ENCODE measurements at regions not wholly inside any gene's neighbourhood (a gene's known extent, or its start where the extent isn't known, plus 50 kb on each side); places are given as distances from the start of the nearest gene placed in this dataset.
A peak's percentile ranks its signal among the peaks of the same experiment; 100 is the strongest.
"Not testable (repeated sequence)": the region's sequence is repeated elsewhere in the genome, so short reads cannot be mapped to it uniquely, and the experiment has no call there.

DNA sequence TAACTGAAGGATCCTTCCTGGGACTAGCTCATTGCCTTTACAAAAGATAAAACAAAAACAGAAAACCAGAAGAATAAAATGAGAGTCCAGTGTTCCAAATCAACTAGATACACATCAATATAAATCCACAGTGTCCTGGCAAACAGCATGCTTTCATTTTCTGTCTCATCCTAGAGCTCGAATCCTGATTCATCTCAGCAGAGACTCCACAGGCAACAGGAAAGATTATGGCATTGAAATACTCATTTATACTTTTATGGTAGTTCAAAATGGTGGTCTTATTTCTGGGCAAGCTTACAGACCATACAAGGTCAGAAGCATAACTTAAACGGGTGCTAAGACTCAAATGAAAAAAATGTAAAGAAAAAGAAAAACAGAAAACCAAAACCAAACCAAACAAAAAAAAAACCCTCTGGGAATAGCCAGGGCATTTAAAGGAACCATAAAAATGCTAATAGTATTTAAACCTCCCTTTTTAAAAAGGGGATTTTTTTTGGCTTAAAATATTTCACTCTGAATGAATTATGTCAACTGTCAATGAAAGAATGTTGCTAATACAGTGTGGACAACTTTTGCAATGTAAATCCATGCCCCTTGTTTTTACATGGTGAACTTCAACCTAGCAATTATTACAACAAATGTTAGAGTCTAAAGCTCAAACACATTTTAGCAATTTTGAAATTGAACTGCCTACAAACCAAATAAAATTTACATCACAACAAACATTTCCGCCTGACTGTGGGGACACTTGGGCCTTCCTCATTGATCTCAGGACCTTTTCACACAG is 57.9 kb downstream of the GPR101 start:
- no peak overlapping the region for H3K4me3 Mint-ChIP-seq
- H3K36me3 Mint-ChIP-seq (ENCODE audit: low read depth): no peaks in the 10 kb centered on the region
- no peaks in the 10 kb centered on the region for H3K27me3 Mint-ChIP-seq
- no peaks in the 10 kb centered on the region for H3K9me3 Mint-ChIP-seq
- H3K4me1 Mint-ChIP-seq: no peaks in the 10 kb centered on the region
- ATAC-seq (replicated peaks): no peak
- H3K27ac Mint-ChIP-seq: no peak overlapping the region

DNA sequence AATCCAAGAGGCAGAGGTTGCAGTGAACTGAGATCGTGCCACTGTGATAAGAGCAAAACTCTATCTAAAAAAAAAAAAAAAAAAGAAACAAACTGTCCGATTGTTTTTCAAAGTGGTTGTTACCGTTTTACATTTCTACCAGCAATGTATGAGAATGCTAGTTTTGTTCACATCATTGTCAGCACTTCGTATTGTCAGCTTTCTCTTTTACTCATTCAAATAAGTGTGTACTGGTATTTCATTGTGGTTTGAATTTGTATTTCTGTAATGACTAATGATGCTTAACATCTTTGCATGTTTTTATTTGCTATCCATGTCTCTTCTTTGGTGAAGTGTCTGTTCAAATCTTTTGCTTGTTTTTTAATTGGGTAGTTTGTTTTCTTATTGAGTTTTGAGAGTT is 65.8 kb downstream of the GPR101 start:
- no peaks in the 10 kb centered on the region for H3K36me3 Mint-ChIP-seq (ENCODE audit: low read depth)
- peak overlapping the region; percentile 43 for H3K27ac Mint-ChIP-seq
- peak; percentile 69 for ATAC-seq (replicated peaks)
- peaks cover 8% of the 10 kb centered on the region for H3K4me1 Mint-ChIP-seq
- H3K27me3 Mint-ChIP-seq: no peaks in the 10 kb centered on the region
- H3K4me3 Mint-ChIP-seq: no peak overlapping the region
- H3K9me3 Mint-ChIP-seq: no peaks in the 10 kb centered on the region

DNA sequence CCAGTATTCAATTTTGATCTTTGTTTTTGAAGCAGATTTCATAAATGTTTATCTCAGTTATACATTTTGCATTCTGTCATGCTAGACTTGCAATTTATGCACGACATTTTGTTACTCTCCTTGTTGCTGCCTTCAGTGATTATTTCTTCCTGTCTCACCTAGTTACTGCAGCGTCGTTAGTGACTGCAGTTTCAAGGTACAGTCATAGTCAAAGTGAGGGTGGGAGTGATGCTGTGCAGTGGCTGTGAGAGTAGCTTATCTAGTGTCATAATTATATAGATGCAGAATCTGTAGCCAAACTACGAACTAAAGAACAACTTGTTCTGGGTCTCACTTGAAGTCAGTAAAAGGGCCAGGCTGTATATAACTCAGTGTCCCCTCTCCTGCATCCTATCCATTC is 69.8 kb downstream of the GPR101 start:
- peak; percentile 92 for ATAC-seq (replicated peaks)
- H3K36me3 Mint-ChIP-seq (ENCODE audit: low read depth): no peaks in the 10 kb centered on the region
- no peak overlapping the region for H3K27ac Mint-ChIP-seq
- H3K9me3 Mint-ChIP-seq: no peaks in the 10 kb centered on the region
- no peak overlapping the region for H3K4me3 Mint-ChIP-seq
- H3K27me3 Mint-ChIP-seq: no peaks in the 10 kb centered on the region
- peaks cover 8% of the 10 kb centered on the region for H3K4me1 Mint-ChIP-seq

DNA sequence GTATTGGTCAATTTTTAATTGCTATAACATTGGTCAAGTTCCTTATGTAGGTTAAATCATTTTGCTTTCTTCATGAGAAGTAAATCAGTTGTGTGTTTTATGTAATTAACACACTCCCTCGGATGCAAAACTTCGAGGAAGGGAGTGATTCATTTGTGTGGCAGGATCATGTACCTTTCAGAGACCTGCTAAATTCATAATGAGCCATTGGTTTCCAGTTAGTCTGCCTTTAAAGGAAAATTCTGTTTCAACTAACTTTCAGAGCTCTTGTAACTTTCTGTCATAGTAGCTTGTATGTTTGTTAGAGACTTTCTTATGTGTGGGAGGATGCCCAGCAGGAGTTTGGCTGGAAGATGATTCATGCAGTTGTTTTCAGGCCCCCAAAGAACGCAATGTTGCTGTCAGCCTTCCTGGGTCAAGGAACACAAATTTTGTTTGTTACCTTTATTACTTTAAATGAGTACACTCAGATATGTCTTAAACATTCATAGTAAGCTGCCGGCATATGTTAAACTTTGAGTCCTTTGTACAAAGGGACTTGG is 72.1 kb downstream of the GPR101 start:
- H3K27ac Mint-ChIP-seq: no peak overlapping the region
- no peaks in the 10 kb centered on the region for H3K9me3 Mint-ChIP-seq

DNA sequence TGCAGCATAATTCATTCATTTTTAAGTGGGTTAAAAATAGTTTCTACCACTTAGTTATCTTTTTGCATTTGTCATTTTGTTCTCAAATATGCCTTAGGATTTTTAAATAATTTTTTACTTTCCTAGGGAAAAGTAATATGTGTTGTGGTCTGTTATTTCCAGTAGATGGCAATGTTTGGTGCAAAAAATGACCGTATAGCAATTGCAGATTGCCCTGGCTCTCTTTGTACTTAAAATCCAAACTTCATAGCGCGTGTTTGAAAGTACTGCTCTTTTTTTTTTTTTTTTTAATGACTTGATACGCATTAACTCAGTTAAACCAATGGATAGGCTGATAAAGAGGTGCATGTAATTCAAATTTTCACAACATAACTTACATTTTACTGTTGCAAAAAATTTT is 74.4 kb upstream of the RBMX start:
- Mint-ChIP-seq H3K9me3 (no peaks in the 10 kb centered on the region), H3K36me3 (ENCODE audit: low read depth) (no peaks in the 10 kb centered on the region)

More for the DNA sequence above, 72.1 kb downstream of the GPR101 start:
- ATAC-seq (replicated peaks): peak; percentile 70
- Mint-ChIP-seq H3K4me3 (no peak overlapping the region), H3K27me3 (no peaks in the 10 kb centered on the region), H3K36me3 (ENCODE audit: low read depth) (no peaks in the 10 kb centered on the region), H3K4me1 (peaks cover 8% of the 10 kb centered on the region)

DNA sequence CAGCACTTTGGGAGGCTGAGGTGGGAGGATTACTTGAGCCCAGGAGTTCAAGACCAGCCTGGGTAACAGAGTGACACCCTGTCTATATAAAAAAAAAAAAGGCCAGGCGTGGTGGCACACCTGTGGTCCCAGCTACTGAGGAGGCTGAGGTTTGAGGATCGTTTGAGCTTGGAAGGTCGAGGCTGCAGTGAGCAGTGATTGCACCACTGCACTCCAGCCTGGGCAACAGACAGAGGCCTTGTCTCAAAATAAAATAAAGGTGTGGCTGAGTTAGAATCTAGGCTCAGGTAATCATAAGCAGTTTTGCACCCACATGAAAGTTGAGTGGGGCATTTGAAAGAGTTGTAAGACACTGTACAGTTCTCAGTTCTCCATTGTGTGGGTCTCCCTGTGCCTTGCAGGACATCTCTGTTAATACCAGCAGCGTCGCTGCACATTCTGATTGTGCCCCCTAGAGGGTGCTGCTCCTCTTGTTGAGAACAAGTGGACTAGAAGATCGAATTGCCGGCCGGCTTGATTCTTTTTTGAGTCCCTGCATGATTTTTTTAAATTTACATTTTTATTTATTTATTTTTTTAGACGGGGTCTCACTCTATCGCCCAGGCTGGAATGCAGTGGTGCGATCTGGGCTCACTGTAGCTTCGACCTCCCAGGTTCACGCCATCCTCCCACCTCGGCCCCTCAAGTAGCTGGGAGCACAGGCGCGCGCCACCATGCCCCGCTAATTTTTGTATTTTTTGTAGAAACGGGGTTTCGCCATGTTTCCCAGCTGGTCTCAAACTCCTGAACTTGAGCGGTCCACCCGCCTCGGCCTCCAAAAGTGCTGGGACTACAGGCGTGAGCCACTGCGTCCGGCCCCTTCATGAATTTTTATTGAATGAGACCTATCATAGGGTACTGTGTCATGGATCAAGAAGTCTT is 73.6 kb upstream of the RBMX start:
- H3K4me3 Mint-ChIP-seq: no peak overlapping the region
- no peaks in the 10 kb centered on the region for H3K36me3 Mint-ChIP-seq (ENCODE audit: low read depth)
- no peaks in the 10 kb centered on the region for H3K27me3 Mint-ChIP-seq
- no peaks in the 10 kb centered on the region for H3K9me3 Mint-ChIP-seq
- H3K4me1 Mint-ChIP-seq: no peaks in the 10 kb centered on the region
- peak; percentile 77 for ATAC-seq (replicated peaks)
- no peak overlapping the region for H3K27ac Mint-ChIP-seq

More for the DNA sequence above, 74.4 kb upstream of the RBMX start:
- Mint-ChIP-seq H3K4me1 (no peaks in the 10 kb centered on the region), H3K4me3 (no peak overlapping the region), H3K27ac (no peak overlapping the region), H3K27me3 (no peaks in the 10 kb centered on the region)
- no peak for ATAC-seq (replicated peaks)

DNA sequence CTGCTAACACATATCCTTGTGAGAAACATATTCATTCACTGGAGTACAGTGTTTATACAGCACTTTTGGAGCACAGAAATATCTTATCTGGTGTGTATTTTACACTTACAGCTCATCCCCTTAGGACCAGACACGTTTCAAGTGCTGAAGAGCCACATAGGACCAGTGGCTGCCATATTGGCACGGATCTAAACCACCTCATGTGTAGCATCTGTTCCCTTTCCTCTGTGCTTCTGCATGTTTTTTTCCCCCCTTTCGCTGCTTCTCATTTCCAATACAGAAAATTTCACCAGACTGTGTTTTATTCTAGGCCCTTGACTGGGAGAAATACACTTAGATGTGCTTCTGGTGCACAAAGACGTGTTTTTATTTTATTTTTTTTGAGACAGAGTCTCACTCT is 69.7 kb upstream of the RBMX start:
- no peak for ATAC-seq (replicated peaks)
- Mint-ChIP-seq H3K4me3 (no peak overlapping the region), H3K4me1 (no peaks in the 10 kb centered on the region), H3K36me3 (ENCODE audit: low read depth) (no peaks in the 10 kb centered on the region), H3K27ac (no peak overlapping the region), H3K27me3 (no peaks in the 10 kb centered on the region), H3K9me3 (no peaks in the 10 kb centered on the region)

DNA sequence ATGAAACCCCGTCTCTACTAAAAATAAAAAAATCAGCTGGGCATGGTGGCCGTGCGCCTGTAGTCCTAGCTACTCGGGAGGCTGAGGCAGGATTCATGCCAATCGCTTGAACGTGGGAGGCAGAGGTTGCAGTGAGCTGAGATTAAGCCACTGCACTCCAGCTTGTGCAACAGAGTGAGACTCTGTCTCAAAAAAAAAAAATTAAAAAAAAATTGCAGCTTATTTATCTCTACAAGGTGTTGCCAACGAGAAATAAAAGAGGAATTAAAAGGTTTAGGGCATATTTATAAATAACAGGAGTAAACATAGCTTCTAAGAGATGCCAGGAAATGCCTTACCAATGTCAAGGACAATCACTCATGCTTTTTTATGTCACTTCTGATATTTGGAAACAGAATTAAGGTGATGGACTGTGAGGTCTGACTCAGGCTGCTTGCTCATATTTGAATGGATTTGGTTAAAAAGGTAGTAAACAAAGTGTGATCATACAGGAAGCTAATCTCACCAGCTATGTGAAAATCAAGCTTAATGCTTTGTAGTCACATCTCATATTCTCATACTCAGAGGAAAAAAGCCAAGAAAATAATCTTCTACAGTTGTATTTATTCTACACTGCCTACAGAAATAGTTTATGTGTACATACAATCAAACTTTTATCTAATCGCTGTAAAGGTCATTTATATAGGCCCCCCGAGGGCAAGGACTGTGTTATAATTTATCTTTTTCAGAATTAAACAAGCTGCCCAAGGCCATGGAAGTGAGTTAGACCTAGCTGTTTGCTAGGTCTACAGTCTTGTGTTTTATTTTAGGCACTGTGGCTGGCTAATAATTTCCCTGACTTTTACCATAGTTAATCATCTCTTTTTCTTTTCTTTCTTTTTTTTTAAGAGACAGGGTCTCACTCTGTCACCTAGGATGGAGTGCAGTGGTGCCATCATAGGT is 61.1 kb upstream of the RBMX start:
- Mint-ChIP-seq H3K4me1 (peaks cover 1% of the 10 kb centered on the region), H3K27me3 (no peaks in the 10 kb centered on the region), H3K27ac (no peak overlapping the region), H3K9me3 (no peaks in the 10 kb centered on the region), H3K4me3 (no peak overlapping the region), H3K36me3 (ENCODE audit: low read depth) (peaks cover 12% of the 10 kb centered on the region)
- peak; percentile 69 for ATAC-seq (replicated peaks)

DNA sequence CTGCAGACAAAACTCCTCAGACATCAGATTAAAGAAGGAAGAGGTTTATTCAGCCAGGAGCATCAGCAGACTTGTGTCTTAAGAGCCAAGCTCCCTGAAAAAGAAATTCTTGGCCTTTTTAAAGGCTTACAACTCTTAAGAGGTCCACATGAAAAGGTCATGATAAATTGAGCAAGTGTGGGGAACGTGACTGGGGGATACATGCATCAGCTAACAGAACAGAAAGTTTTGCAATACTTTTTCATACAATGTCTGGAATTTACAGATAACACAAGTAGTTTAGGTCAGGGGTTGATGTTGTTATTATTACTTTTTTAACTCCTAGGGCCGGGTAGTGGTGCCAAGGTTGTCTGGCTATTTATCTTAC is 55.6 kb upstream of the RBMX start:
- peaks cover 21% of the 10 kb centered on the region for H3K4me1 Mint-ChIP-seq
- no peaks in the 10 kb centered on the region for H3K9me3 Mint-ChIP-seq
- peak overlapping the region; percentile 93 for H3K27ac Mint-ChIP-seq
- no peaks in the 10 kb centered on the region for H3K36me3 Mint-ChIP-seq (ENCODE audit: low read depth)
- H3K27me3 Mint-ChIP-seq: no peaks in the 10 kb centered on the region
- no peak for ATAC-seq (replicated peaks)
- peak overlapping the region; percentile 82 for H3K4me3 Mint-ChIP-seq

DNA sequence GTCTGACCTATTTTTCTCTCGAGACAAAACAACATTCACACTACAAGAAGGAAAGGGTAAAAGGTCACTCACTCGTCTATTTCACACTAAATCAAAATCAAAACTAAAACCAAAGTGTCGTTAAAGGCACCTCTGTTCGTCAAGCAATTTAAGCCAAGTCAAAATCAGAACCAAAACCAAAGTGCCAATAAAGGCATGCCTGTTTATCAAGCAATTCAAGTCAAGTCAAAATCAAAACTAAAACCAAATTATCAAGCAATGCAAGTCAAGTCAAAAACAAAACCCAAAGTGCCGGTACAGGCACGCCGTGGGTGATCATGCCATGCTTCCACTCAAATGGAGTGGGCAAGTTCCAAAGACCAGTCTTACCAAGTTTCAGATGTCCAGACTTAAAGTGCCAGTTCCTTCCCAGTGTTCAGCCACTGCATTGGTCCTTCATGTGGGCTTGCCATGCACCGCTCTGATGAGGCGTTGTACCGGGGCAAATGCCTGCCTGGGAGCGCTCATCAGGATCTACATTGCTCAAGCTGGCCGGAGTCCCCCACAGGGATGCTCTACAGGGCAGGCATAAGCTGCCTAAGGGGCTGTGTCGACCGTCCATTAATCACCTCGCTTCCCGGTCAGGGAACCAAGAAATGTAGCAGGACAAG is 55.1 kb upstream of the RBMX start:
- peak overlapping the region; percentile 93 for H3K27ac Mint-ChIP-seq
- H3K9me3 Mint-ChIP-seq; H3K36me3 Mint-ChIP-seq (ENCODE audit: low read depth); H3K27me3 Mint-ChIP-seq: not testable (repeated sequence)
- peak; percentile 55 for ATAC-seq (replicated peaks)
- H3K4me1 Mint-ChIP-seq: peaks cover 21% of the 10 kb centered on the region
- peak overlapping the region; percentile 82 for H3K4me3 Mint-ChIP-seq

DNA sequence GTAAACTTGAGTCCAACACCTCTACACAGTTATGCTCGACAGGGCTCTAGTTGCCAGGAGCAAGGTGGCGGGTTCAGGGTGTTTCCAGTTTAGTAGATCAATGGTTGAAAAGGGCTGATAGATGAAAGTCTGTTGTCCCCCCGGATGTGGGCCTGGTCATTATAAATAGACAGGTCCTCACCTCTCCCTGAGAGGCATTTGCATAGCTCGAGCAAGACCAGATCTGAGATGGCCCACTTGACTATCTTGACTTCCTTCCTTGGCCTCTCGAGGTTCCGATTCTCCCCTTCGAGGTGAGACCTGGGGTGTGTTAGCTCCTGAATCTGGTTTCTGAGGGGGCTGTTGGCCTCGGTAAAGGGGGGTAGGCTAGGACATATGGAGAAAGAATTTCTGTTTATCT is 54.1 kb upstream of the RBMX start:
- peaks cover 21% of the 10 kb centered on the region for H3K4me1 Mint-ChIP-seq
- not testable (repeated sequence) for H3K36me3 Mint-ChIP-seq (ENCODE audit: low read depth); H3K9me3 Mint-ChIP-seq; H3K27me3 Mint-ChIP-seq; ATAC-seq (replicated peaks)
- peak overlapping the region; percentile 82 for H3K4me3 Mint-ChIP-seq
- H3K27ac Mint-ChIP-seq: peak overlapping the region; percentile 93

DNA sequence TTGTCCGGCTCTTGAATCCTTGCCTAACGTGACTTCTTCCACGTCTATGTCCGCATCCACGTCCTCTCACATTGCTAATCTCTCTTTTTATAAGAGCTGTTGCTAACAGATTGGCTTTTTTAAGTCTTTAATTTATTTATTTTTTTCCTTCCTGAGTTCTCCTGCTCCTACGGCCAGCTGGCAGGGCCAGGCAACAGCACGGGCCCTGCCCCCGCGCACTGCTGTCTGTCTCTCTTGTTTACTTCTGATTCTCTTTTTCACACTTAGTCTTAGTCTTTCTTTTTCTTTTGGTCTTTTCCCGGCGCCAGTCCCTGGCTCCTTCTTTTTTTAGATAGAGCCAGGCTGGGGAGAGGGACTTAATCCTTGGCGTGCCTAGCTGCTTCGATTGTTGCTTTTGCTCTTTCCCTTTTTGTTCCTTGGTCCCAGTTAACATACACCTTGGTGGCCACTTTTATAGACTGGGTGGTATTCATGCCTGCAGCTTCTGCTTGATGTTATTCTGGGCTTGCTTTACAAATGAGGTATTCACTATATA is 53.2 kb upstream of the RBMX start:
- H3K36me3 Mint-ChIP-seq (ENCODE audit: low read depth): no peaks in the 10 kb centered on the region
- peak overlapping the region; percentile 50 for H3K27ac Mint-ChIP-seq
- ATAC-seq (replicated peaks): no peak
- no peak overlapping the region for H3K4me3 Mint-ChIP-seq
- peaks cover 21% of the 10 kb centered on the region for H3K4me1 Mint-ChIP-seq
- no peaks in the 10 kb centered on the region for H3K27me3 Mint-ChIP-seq
- H3K9me3 Mint-ChIP-seq: no peaks in the 10 kb centered on the region

DNA sequence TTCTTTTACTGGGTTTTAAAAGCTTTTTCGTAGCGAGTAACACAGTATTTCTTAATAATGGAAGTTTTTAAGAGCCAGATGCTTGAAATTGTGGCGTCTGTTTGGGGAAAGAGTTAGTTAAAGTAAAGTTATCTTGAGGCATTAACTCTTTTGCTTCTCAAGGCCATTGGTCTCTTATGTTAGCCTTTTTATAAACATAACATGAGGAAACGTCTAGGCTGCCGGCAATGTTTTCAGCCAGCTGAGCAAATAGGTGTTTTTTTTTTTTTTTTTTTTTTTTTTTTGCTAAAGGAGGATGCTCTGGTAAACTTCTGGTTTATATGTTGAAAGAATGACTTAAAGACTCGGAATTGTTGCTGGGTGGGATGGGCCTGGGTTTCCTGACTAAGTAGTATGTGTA is 51.1 kb upstream of the RBMX start:
- no peak for ATAC-seq (replicated peaks)
- no peaks in the 10 kb centered on the region for H3K9me3 Mint-ChIP-seq
- H3K27ac Mint-ChIP-seq: no peak overlapping the region
- no peak overlapping the region for H3K4me3 Mint-ChIP-seq
- peaks cover 20% of the 10 kb centered on the region for H3K4me1 Mint-ChIP-seq
- no peaks in the 10 kb centered on the region for H3K27me3 Mint-ChIP-seq
- H3K36me3 Mint-ChIP-seq (ENCODE audit: low read depth): no peaks in the 10 kb centered on the region

Data from activated T-helper 17 cell treated with anti-CD3 and anti-CD28 coated beads, Interleukin-2, amount 50 U/mL, for 72 hours (primary cell).